Frontal cortex (tissue), 3 donors: ENCODE measurements at regions not wholly inside any gene's neighbourhood (a gene's known extent, or its start where the extent isn't known, plus 50 kb on each side); places are given as distances from the start of the nearest gene placed in this dataset.

Experiments
- DNase-seq, 2 donors: peaks; one replicate each; pipeline ENCODE4 v3.0.0; 2012; ENCODE audit warnings: low spot score in 2 of 2
- FAIRE-seq: peaks from 2 replicates; lab custom pipeline; 2012; peaks lifted over from hg19 to GRCh38; lab: Jason Lieb, UNC
- donor health status: control.
- donor health status: control.
- donor health status: control.

- FAIRE-seq, result no peak
- no peak for DNase-seq
Measured at GRCh38 chr21:20330652-20331051, 667.6 kb upstream of the NCAM2 start.

GRCh38 chr21:20334585-20334984 is 663.6 kb upstream of the NCAM2 start:
- FAIRE-seq (no peak), DNase-seq (no peak)

GRCh38 chr21:20341431-20341830 is 656.8 kb upstream of the NCAM2 start:
- DNase-seq (no peak), FAIRE-seq (no peak)

GRCh38 chr21:20343186-20343585 is 655.0 kb upstream of the NCAM2 start:
- DNase-seq (no peak), FAIRE-seq (no peak)

- FAIRE-seq (no peak), DNase-seq (no peak)
Measured at GRCh38 chr21:20351138-20351537, 647.1 kb upstream of the NCAM2 start.

- FAIRE-seq, result no peak
- no peak for DNase-seq
Measured at GRCh38 chr21:20353351-20353750, 644.9 kb upstream of the NCAM2 start.

- FAIRE-seq (no peak), DNase-seq (no peak)
Measured at GRCh38 chr21:20373031-20373430, 625.2 kb upstream of the NCAM2 start.

- FAIRE-seq, result no peak
- DNase-seq, result no peak
Measured at GRCh38 chr21:20377250-20377649, 621.0 kb upstream of the NCAM2 start.

GRCh38 chr21:20388400-20388799 is 609.8 kb upstream of the NCAM2 start:
- DNase-seq, result no peak
- FAIRE-seq, result no peak

GRCh38 chr21:20396798-20397197 is 601.4 kb upstream of the NCAM2 start:
- FAIRE-seq, result no peak
- DNase-seq, result no peak

GRCh38 chr21:20404915-20405314 is 593.3 kb upstream of the NCAM2 start:
- DNase-seq, result no peak
- no peak for FAIRE-seq

- DNase-seq, result no peak
- FAIRE-seq, result no peak
Measured at GRCh38 chr21:20418353-20418752, 579.9 kb upstream of the NCAM2 start.

GRCh38 chr21:20419772-20420171 is 578.4 kb upstream of the NCAM2 start:
- DNase-seq (no peak), FAIRE-seq (no peak)

GRCh38 chr21:20424943-20425342 is 573.3 kb upstream of the NCAM2 start:
- DNase-seq (no peak), FAIRE-seq (no peak)

GRCh38 chr21:20425856-20426255 is 572.4 kb upstream of the NCAM2 start:
- no peak for DNase-seq
- no peak for FAIRE-seq

- DNase-seq (no peak), FAIRE-seq (no peak)
Measured at GRCh38 chr21:20440338-20440737, 557.9 kb upstream of the NCAM2 start.

GRCh38 chr21:20443558-20444155 is 554.6 kb upstream of the NCAM2 start:
- FAIRE-seq (no peak), DNase-seq (no peak)

- FAIRE-seq (no peak), DNase-seq (no peak)
Measured at GRCh38 chr21:20445971-20446370, 552.2 kb upstream of the NCAM2 start.

GRCh38 chr21:20451046-20451445 is 547.2 kb upstream of the NCAM2 start:
- FAIRE-seq (no peak), DNase-seq (no peak)

- DNase-seq (no peak), FAIRE-seq (no peak)
Measured at GRCh38 chr21:20452935-20453334, 545.3 kb upstream of the NCAM2 start.

GRCh38 chr21:20459838-20460237 is 538.4 kb upstream of the NCAM2 start:
- FAIRE-seq (no peak), DNase-seq (no peak)

- DNase-seq (no peak), FAIRE-seq (no peak)
Measured at GRCh38 chr21:20463362-20463761, 534.8 kb upstream of the NCAM2 start.

GRCh38 chr21:20469361-20469760 is 528.8 kb upstream of the NCAM2 start:
- FAIRE-seq (no peak), DNase-seq (no peak)
